ENCODE measurements at regions not wholly inside any gene's neighbourhood (a gene's known extent, or its start where the extent isn't known, plus 50 kb on each side); places are given as distances from the start of the nearest gene placed in this dataset.

GRCh38 chr4:20506827-20507226, 193.4 kb upstream of the PACRGL start:
- TF ChIP-seq MYC (IDR thresholded peaks at IDR 0.05; ENCODE audit: low read depth, low read length) (no peak), POLR2A (IDR thresholded peaks at IDR 0.05; ENCODE audit: extremely low read depth, insufficient read length) (no peak), CTCF (IDR thresholded peaks at IDR 0.05; ENCODE audit: low read depth, low read length) (no peak), MAX (IDR thresholded peaks at IDR 0.05; ENCODE audit: low read depth, low read length) (no peak)
- DNase-seq (ENCODE audit: low read depth), result no peak

GRCh38 chr4:20509315-20509714, 190.9 kb upstream of the PACRGL start:
- no peak for DNase-seq (ENCODE audit: low read depth)
- TF ChIP-seq MYC (IDR thresholded peaks at IDR 0.05; ENCODE audit: low read depth, low read length) (no peak), CTCF (IDR thresholded peaks at IDR 0.05; ENCODE audit: low read depth, low read length) (no peak), POLR2A (IDR thresholded peaks at IDR 0.05; ENCODE audit: extremely low read depth, insufficient read length) (no peak), MAX (IDR thresholded peaks at IDR 0.05; ENCODE audit: low read depth, low read length) (no peak)
- no peak overlapping the region for H3K4me3 ChIP-seq (ENCODE audit: low read depth, low read length)

More at GRCh38 chr4:20506827-20507226, 193.4 kb upstream of the PACRGL start:
- no peak overlapping the region for H3K4me3 ChIP-seq (ENCODE audit: low read depth, low read length)

- H3K4me3 ChIP-seq (ENCODE audit: low read depth, low read length), result no peak overlapping the region
- TF ChIP-seq MYC (IDR thresholded peaks at IDR 0.05; ENCODE audit: low read depth, low read length), result no peak
- TF ChIP-seq CTCF (IDR thresholded peaks at IDR 0.05; ENCODE audit: low read depth, low read length), result no peak
- TF ChIP-seq MAX (IDR thresholded peaks at IDR 0.05; ENCODE audit: low read depth, low read length), result no peak
- TF ChIP-seq POLR2A (IDR thresholded peaks at IDR 0.05; ENCODE audit: extremely low read depth, insufficient read length), result no peak
- no peak for DNase-seq (ENCODE audit: low read depth)
Observed at GRCh38 chr4:20512033-20512792, 188.0 kb upstream of the PACRGL start.

GRCh38 chr4:20512985-20513384, 187.3 kb upstream of the PACRGL start:
- no peak overlapping the region for H3K4me3 ChIP-seq (ENCODE audit: low read depth, low read length)
- TF ChIP-seq MYC (IDR thresholded peaks at IDR 0.05; ENCODE audit: low read depth, low read length), result no peak
- no peak for TF ChIP-seq MAX (IDR thresholded peaks at IDR 0.05; ENCODE audit: low read depth, low read length)
- no peak for TF ChIP-seq POLR2A (IDR thresholded peaks at IDR 0.05; ENCODE audit: extremely low read depth, insufficient read length)
- no peak for TF ChIP-seq CTCF (IDR thresholded peaks at IDR 0.05; ENCODE audit: low read depth, low read length)
- DNase-seq (ENCODE audit: low read depth), result no peak

- no peak overlapping the region for H3K4me3 ChIP-seq (ENCODE audit: low read depth, low read length)
- TF ChIP-seq MYC (IDR thresholded peaks at IDR 0.05; ENCODE audit: low read depth, low read length) (no peak), POLR2A (IDR thresholded peaks at IDR 0.05; ENCODE audit: extremely low read depth, insufficient read length) (no peak), CTCF (IDR thresholded peaks at IDR 0.05; ENCODE audit: low read depth, low read length) (no peak), MAX (IDR thresholded peaks at IDR 0.05; ENCODE audit: low read depth, low read length) (no peak)
- no peak for DNase-seq (ENCODE audit: low read depth)
Observed at GRCh38 chr4:20520901-20521300, 179.4 kb upstream of the PACRGL start.
